ENCODE measurements at regions not wholly inside any gene's neighbourhood (a gene's known extent, or its start where the extent isn't known, plus 50 kb on each side); places are given as distances from the start of the nearest gene placed in this dataset.
A peak's percentile ranks its signal among the peaks of the same experiment; 100 is the strongest.

GRCh38 chr6:74745670-74746069 lies 460.2 kb downstream of the COL12A1 start:
- Histone ChIP-seq H3K4me3 (ENCODE audit: low read depth, low read length) (no peak overlapping the region), H3K27ac (ENCODE audit: low read depth, low read length) (no peak overlapping the region), H3K27me3 (ENCODE audit: control insufficient read depth, insufficient read depth, low read length) (no peaks in the 10 kb centered on the region), H3K9me3 (ENCODE audit: control insufficient read depth, insufficient read depth, low read length) (no peaks in the 10 kb centered on the region)
- no peak for TF ChIP-seq CTCF (IDR thresholded peaks at IDR 0.05; ENCODE audit: low read depth, low read length)
- no peak for DNase-seq (ENCODE audit: low read depth, low spot score)
- ChIA-PET CTCF (interaction anchor here (0.6 kb wide), 1 partner anchor 1025 kb away, joined by 5 read pairs; no protein-coding TSS in a partner anchor), POLR2A (interaction anchor here (0.6 kb wide), 1 partner anchor 529 kb away, joined by 4 read pairs; no protein-coding TSS in a partner anchor)

- Histone ChIP-seq H3K27ac (ENCODE audit: low read depth, low read length) (no peak overlapping the region), H3K27me3 (ENCODE audit: control insufficient read depth, insufficient read depth, low read length) (no peaks in the 10 kb centered on the region), H3K4me3 (ENCODE audit: low read depth, low read length) (no peak overlapping the region), H3K9me3 (ENCODE audit: control insufficient read depth, insufficient read depth, low read length) (no peaks in the 10 kb centered on the region)
- CTCF ChIA-PET, result no interaction called here
- POLR2A ChIA-PET, result no interaction called here
- TF ChIP-seq CTCF (IDR thresholded peaks at IDR 0.05; ENCODE audit: low read depth, low read length), result no peak
- DNase-seq (ENCODE audit: low read depth, low spot score), result no peak
Observed at GRCh38 chr6:74742793-74743508, 462.9 kb downstream of the COL12A1 start.

- H3K27me3 ChIP-seq (ENCODE audit: control insufficient read depth, insufficient read depth, low read length), result no peaks in the 10 kb centered on the region
- ChIA-PET CTCF (no interaction called here), POLR2A (no interaction called here)
- H3K9me3 ChIP-seq (ENCODE audit: control insufficient read depth, insufficient read depth, low read length), result no peaks in the 10 kb centered on the region; the same call in 1 of the 2 replicates
- no peak overlapping the region for H3K4me3 ChIP-seq (ENCODE audit: low read depth, low read length)
- no peak for DNase-seq (ENCODE audit: low read depth, low spot score)
- TF ChIP-seq CTCF (IDR thresholded peaks at IDR 0.05; ENCODE audit: low read depth, low read length), result no peak
- no peak overlapping the region for H3K27ac ChIP-seq (ENCODE audit: low read depth, low read length)
Observed at GRCh38 chr6:74741646-74742045, 464.2 kb downstream of the COL12A1 start.

GRCh38 chr6:74735304-74735703 lies 470.5 kb downstream of the COL12A1 start:
- Histone ChIP-seq H3K4me3 (ENCODE audit: low read depth, low read length) (no peak overlapping the region), H3K27me3 (ENCODE audit: control insufficient read depth, insufficient read depth, low read length) (no peaks in the 10 kb centered on the region), H3K9me3 (ENCODE audit: control insufficient read depth, insufficient read depth, low read length) (no peaks in the 10 kb centered on the region; the same call in 1 of the 2 replicates), H3K27ac (ENCODE audit: low read depth, low read length) (no peak overlapping the region)
- ChIA-PET CTCF (no interaction called here), POLR2A (interaction anchor here (0.7 to 1.0 kb wide), 2 partner anchors 135 to 156 kb away, joined by 3 to 7 read pairs; no protein-coding TSS in a partner anchor)
- peak; percentile 74 for DNase-seq (ENCODE audit: low read depth, low spot score)
- TF ChIP-seq CTCF (IDR thresholded peaks at IDR 0.05; ENCODE audit: low read depth, low read length), result no peak

- no peaks in the 10 kb centered on the region for H3K27me3 ChIP-seq (ENCODE audit: control insufficient read depth, insufficient read depth, low read length)
- no peak for DNase-seq (ENCODE audit: low read depth, low spot score)
- POLR2A ChIA-PET, result interaction anchor here (1.0 kb wide), 1 partner anchor 156 kb away, joined by 7 read pairs; no protein-coding TSS in a partner anchor
- TF ChIP-seq CTCF (IDR thresholded peaks at IDR 0.05; ENCODE audit: low read depth, low read length), result no peak
- CTCF ChIA-PET, result no interaction called here
- no peak overlapping the region for H3K27ac ChIP-seq (ENCODE audit: low read depth, low read length)
- H3K4me3 ChIP-seq (ENCODE audit: low read depth, low read length), result no peak overlapping the region
- H3K9me3 ChIP-seq (ENCODE audit: control insufficient read depth, insufficient read depth, low read length), result no peaks in the 10 kb centered on the region; the same call in 1 of the 2 replicates
Observed at GRCh38 chr6:74734901-74735300, 471.0 kb downstream of the COL12A1 start.

Measured in AG04450 (cell line).